NCI-H1436 (cell line): ENCODE measurements at regions not wholly inside any gene's neighbourhood (a gene's known extent, or its start where the extent isn't known, plus 50 kb on each side); places are given as distances from the start of the nearest gene placed in this dataset.
A peak's percentile ranks its signal among the peaks of the same experiment; 100 is the strongest.

ENCODE experiments used
- DNase-seq: peaks from one replicate; lab custom pipeline; 2025; lab: John Stamatoyannopoulos, UW

GRCh38 chr15:36469311-36469966, 110.0 kb upstream of the CDIN1 start:
- no peak for DNase-seq

GRCh38 chr15:36472672-36473071, 106.8 kb upstream of the CDIN1 start:
- no peak for DNase-seq

- DNase-seq = no peak
These were observed 100.9 kb upstream of the CDIN1 start for GRCh38 chr15:36478561-36478960.

- DNase-seq = no peak
These were observed 100.1 kb upstream of the CDIN1 start for GRCh38 chr15:36479200-36479896.

- no peak for DNase-seq
These were observed 98.3 kb upstream of the CDIN1 start for GRCh38 chr15:36481156-36481555.

GRCh38 chr15:36483409-36483808, 96.0 kb upstream of the CDIN1 start:
- no peak for DNase-seq

- DNase-seq = no peak
These were observed 95.2 kb upstream of the CDIN1 start for GRCh38 chr15:36484038-36484778.

GRCh38 chr15:36491912-36492311, 87.5 kb upstream of the CDIN1 start:
- DNase-seq = no peak

GRCh38 chr15:36495456-36495991, 83.9 kb upstream of the CDIN1 start:
- DNase-seq = no peak

- no peak for DNase-seq
These were observed 81.5 kb upstream of the CDIN1 start for GRCh38 chr15:36497901-36498300.

- no peak for DNase-seq
These were observed 81.0 kb upstream of the CDIN1 start for GRCh38 chr15:36498401-36498800.

- DNase-seq = no peak
These were observed 80.5 kb upstream of the CDIN1 start for GRCh38 chr15:36498916-36499315.

- no peak for DNase-seq
These were observed 79.7 kb upstream of the CDIN1 start for GRCh38 chr15:36499412-36500389.

GRCh38 chr15:36501063-36501678, 78.3 kb upstream of the CDIN1 start:
- DNase-seq = peak; percentile 80

- no peak for DNase-seq
These were observed 76.9 kb upstream of the CDIN1 start for GRCh38 chr15:36502509-36502908.

GRCh38 chr15:36506733-36507356, 72.6 kb upstream of the CDIN1 start:
- no peak for DNase-seq

GRCh38 chr15:36507458-36507857, 72.0 kb upstream of the CDIN1 start:
- no peak for DNase-seq

GRCh38 chr15:36511594-36511993, 67.8 kb upstream of the CDIN1 start:
- DNase-seq = no peak

- no peak for DNase-seq
These were observed 61.7 kb upstream of the CDIN1 start for GRCh38 chr15:36517758-36518157.

GRCh38 chr15:36519067-36519466, 60.4 kb upstream of the CDIN1 start:
- DNase-seq = no peak

GRCh38 chr15:36525430-36525829, 54.0 kb upstream of the CDIN1 start:
- DNase-seq = no peak
